Colon (tissue), 2 donors: ENCODE measurements at regions not wholly inside any gene's neighbourhood (a gene's known extent, or its start where the extent isn't known, plus 50 kb on each side); places are given as distances from the start of the nearest gene placed in this dataset.

Source experiments
- FAIRE-seq: peaks from 2 replicates; lab custom pipeline; 2012; peaks lifted over from hg19 to GRCh38; lab: Jason Lieb, UNC
- donor health status: control.
- donor health status: control.

DNA sequence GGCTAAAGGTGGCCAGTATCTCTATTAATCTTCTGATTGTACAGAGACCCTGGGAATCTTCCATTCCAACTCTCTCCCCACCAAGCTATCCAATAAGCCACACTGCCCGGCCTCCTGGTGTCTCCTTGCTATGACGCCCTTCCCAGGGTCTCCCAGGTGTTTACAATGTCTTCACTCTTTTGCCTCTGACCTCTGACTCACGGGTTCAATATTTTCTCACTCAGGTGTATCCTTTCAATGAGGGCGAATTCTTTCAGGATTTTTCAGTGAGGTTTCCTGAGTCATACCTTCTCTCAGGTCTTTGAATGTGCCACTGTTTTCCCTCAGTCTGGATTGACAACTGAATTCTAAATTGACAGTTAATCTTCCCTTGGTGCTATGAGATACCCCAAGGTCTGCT, 53.7 kb upstream of the IRX4 start:
- FAIRE-seq = no peak

DNA sequence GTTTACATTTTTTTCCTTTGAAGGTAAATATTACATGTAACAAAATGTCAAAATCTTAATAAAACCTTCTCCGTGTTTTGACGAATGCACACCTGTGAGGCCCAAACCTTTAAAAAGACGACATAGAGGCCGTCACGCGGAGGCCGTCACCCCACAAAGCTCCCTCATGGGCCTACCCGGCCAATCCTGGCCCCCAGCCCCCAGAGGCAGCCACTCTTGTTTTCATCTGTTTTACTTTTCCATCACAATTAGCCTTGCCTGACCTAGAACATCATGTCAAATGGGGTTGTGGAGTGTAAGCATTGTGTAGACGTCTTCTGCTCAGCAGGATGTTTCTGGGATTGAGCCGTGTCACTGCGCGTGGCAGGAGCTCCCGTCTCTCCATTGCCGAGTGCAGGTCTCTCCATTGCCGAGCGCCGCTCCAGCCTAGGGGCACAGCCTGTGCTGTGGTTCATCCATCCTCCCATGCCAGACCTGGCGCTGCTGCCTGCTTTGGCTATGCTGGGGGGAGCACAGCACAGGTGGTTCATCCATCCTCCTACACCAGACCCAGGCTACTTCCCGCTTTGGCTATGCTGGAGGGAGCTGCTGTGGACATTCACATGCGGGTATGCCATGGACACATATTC, 52.2 kb upstream of the IRX4 start:
- FAIRE-seq = no peak

DNA sequence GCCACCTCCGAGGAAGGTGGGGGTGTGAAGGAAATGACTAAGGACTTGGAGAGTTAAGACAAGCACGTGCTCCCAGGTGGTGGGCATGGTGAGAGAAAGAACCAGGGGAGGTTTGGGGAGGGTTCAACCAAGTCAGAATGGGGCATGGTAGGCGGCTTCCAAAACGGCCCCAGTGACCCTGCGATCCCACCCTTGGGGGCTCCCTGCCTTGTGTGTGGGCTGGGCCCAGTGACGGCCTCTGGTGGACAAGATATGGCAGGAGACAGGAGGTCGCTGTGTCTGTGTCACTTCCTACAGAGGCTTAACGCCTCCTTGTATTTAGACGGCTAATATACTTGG, 51.3 kb upstream of the IRX4 start:
- FAIRE-seq = no peak

DNA sequence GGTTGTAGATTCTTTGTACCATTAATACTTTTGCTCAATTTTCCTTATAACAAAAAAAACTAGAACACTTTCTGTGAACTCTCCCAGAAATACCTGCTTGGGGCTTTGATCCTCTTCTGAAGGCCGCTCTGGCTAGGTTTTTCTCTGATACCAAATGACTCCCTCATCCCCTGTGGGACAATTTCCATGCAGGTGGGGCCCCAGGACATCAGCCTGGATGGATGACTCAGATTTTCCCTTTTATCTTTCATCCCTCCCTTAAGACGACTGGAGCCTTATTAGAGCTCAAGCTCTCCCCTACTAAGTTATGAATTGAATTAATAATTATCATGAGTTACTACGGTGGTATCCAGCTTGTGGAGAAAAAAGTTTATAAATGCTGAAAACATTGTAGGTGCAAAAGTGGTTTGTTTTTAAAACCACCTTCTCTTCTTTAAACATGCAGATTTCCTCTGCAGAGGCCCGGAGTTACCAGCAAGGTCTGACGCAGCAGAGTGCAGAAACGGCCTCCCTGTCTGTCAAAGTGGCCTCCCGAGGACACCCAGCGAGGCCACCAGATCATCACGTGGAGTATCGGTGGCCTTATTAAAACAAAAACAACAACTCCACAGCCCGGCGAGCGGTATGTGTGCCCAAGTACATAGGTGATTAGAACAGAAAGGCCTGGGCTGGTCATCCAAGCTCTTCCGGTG, 50.8 kb upstream of the IRX4 start:
- FAIRE-seq = no peak
